DMS153 (cell line): ENCODE measurements at regions not wholly inside any gene's neighbourhood (a gene's known extent, or its start where the extent isn't known, plus 50 kb on each side); places are given as distances from the start of the nearest gene placed in this dataset.
"Not testable (repeated sequence)": the region's sequence is repeated elsewhere in the genome, so short reads cannot be mapped to it uniquely, and the experiment has no call there.

ENCODE experiments used
- DNase-seq: peaks from one replicate; lab custom pipeline; 2025; lab: John Stamatoyannopoulos, UW

GRCh38 chr4:13986548-13986947 is 359.0 kb upstream of the BOD1L1 start:
- DNase-seq, result no peak

GRCh38 chr4:13988353-13989305 is 361.1 kb upstream of the BOD1L1 start:
- no peak for DNase-seq

GRCh38 chr4:13989501-13989900 is 362.0 kb upstream of the BOD1L1 start:
- DNase-seq, result no peak

- no peak for DNase-seq
These were observed 363.4 kb upstream of the BOD1L1 start for GRCh38 chr4:13990596-13991589.

DNA sequence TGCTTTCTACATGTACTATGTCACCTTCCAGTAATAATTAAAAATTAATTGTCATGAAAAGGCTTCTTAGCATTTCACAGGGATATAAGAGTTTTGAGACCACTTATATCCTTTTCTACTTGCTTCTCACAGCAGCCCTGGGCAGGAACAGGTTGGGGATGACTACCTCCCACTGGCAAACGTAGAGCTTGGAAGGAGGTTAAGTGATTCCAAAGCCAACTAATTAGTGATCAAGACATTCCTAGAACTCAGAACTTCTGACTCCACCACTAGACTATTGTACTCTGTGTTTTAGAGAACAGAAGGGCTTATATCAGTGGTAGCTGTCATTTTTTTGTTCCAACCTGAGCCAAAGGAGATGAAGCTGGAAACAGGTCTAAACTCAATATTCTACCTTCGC is 364.5 kb upstream of the BOD1L1 start:
- DNase-seq, result no peak

GRCh38 chr4:13992975-13993520 is 365.5 kb upstream of the BOD1L1 start:
- DNase-seq, result no peak

- no peak for DNase-seq
These were observed 366.5 kb upstream of the BOD1L1 start for GRCh38 chr4:13994016-13994415.

GRCh38 chr4:13998850-13999445 is 371.4 kb upstream of the BOD1L1 start:
- DNase-seq, result no peak

DNA sequence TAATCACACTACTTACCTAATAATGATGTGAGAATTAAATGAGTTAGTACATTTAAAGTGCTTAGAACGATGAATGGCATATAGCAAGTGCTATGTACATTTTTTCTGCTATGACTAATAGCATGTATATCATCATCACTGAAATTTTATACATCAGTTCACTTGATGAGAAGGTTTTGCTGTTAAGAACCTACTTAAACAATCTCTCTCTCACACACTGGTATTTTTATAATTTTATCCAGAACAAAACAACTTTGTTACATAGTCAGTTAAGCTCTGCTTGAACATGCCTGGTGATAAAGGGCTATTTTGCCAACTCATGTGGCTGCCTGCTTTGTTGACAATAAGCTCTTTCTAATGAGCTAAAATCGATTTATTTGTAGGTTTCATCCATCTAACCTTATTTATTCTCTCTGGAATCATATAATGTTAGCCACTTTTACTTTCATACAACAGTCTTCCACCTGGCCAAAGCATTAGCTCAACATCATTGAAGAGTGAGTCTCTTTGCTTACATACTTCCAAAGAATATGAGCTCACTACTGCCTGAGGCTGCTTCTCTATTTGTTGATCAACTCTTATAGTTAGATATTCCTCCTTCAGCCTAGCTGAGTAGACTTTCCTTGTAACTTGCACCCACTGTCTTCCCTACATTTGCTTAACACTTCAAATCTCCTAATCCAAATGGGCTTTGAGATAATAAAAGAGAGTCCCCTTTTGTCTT is 372.7 kb upstream of the BOD1L1 start:
- no peak for DNase-seq

DNA sequence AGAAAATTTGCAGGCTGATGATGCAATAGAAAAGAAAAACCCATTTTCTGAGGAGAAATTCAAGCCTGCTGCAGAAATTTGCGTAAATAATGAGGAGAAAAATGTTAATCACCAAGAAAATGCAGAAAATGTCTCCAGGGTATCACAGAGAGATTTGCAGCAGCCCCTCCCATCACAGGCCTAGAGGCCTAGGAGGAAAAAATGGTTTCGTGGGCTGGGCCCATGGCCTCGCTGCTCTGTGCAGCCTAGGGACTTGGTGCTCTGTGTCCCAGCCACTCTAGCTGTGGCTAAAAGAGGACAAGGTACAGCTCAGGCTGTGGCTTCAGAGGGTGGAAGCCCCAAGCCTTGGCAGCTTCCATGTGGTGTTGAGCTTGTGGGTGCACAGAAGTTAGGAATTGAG is 374.8 kb upstream of the BOD1L1 start:
- not testable (repeated sequence) for DNase-seq

DNA sequence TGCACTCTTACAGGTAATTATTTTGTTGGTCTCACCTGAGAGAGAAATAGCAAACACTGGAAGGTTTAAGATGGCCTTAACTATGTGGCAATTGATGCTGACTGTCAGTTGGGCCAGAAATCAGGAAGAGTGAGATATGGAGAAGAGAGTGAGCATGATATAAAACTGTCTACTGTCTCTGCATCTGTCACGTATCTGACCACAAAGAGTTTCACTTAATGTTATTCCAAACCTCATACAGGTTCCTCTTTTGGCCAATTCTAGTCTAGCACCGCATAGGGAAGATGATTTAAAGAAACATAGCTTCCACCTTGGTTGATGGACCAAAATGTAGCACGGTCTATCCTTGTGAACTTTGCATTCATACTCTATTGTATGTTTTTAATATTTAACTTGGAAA is 381.0 kb upstream of the BOD1L1 start:
- DNase-seq, result no peak

- no peak for DNase-seq
These were observed 390.8 kb upstream of the BOD1L1 start for GRCh38 chr4:14018191-14018853.

DNA sequence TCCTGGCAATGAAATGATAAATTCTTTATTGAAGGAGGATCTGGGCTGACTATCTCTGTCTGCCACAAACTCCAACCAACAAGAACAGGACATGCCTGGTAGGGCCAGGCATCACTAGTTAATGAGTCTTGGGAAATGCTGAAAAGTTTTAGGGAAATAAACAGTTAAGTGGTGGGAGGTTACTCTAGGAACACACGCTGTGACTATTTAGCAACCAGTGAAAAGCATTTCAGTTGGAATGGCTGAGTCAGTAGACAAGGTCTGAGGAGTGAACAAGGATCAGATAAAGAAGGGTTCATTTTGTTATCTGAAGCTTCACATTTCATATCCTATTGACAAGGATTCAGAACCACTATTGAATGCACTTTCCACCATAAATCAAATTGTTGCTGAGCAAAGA is 394.9 kb upstream of the BOD1L1 start:
- no peak for DNase-seq

- no peak for DNase-seq
These were observed 395.5 kb upstream of the BOD1L1 start for GRCh38 chr4:14023036-14023435.

DNA sequence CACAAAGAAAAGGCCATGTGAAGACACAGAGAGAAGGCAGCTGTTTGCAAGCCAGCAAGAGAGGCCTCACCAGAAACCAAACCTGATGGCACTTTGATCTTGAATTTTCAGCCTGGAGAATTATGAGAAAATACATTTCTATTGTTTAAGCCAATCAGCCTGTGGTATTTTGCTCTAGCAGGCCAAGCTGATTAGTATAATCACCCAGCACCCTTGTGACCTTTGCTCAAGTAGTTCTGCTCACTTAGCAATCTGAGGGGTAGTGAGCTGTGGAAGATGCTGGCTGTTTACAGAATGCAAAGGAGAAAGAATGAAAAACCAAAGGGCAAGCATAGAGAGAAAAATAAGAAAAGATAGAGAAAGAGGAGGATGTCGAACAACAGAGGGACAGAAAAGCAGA is 396.4 kb upstream of the BOD1L1 start:
- DNase-seq, result no peak

GRCh38 chr4:14025111-14025510 is 397.6 kb upstream of the BOD1L1 start:
- DNase-seq, result no peak

DNA sequence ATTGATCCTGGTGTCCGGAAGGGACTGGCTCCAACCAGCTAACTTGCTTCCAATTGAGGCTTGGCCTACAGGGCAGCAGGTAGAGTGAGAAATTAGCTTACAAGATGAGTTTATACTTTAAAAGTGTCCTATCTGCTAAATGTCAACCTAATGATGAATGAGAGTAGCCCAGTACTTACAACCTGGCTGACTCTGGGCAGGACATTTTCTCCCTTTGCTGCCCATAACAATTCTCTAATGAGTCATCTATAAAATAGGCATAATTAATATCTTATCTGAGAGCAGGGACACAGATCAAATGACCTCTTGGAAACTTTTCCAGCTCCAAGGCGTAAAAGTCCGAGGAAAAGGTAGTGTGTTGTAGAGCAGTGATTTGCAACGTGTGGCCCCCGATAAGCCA is 398.4 kb upstream of the BOD1L1 start:
- no peak for DNase-seq

DNA sequence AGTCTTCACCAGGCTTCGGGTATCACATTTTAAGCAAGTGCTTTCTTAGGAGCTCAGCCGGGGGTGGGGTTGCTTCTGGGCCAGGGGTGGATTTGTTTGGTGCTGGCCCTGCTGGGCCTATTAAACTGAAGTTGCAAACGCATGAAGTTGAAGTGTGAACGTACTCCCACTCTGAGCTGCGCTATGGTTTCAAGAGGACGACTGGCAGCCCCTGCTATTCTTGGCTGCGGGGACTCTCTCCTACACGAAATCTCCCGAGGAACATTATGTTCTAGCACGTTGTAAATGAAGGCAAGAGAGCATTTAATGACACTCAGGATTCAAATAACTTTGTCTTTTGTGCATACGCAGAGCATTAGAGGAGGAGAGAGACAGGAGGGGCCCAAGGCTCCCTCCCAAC is 401.3 kb upstream of the BOD1L1 start:
- DNase-seq, result no peak

- DNase-seq, result no peak
These were observed 407.6 kb upstream of the BOD1L1 start for GRCh38 chr4:14035076-14035475.

- no peak for DNase-seq
These were observed 415.7 kb upstream of the BOD1L1 start for GRCh38 chr4:14043203-14043602.

DNA sequence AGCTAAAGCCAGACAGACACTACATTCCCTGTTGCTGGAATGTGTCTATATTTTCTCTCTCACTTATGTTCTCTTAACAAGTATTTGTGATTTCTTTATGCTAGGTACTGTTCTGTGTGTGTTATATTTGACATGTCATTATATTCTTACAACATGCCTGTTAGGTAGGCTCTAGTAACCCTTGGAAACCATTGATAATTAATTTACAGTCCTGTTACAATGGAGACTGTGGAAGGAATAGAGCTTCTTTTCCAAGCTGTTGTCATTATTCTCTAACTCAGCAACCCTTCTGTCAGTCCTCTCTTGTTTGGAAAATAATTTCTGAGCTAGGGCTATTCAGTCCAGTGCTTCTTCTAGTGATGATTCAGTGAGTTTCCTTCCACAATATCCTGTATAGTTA is 419.1 kb upstream of the BOD1L1 start:
- DNase-seq, result no peak
